ENCODE measurements at regions not wholly inside any gene's neighbourhood (a gene's known extent, or its start where the extent isn't known, plus 50 kb on each side); places are given as distances from the start of the nearest gene placed in this dataset.

DNA sequence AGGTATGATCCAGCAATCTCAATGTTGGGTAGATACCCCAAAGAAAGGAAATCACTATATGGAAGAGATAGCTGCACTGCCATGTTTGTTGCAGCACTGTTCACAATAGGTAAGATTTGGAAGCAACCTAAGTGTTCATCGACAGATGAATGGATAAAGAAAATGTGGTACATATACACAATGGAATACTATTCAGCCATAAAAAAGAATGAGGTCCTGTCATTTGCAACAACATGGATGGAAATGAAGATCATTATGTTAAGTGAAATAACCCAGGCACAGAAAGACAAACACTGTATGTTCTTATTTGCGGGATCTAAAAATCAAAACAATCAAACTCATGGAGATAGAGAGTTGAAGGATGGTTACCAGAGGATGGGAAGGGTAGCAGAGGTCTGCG lies 372.4 kb upstream of the SPRED2 start:
- no peaks in the 10 kb centered on the region for H3K27me3 ChIP-seq
- H3K4me3 ChIP-seq: no peak overlapping the region
- no peaks in the 10 kb centered on the region for H3K4me1 ChIP-seq
- intact Hi-C loops (cut with DNase I; ENCODE audit: low total_unique reads): loop anchor here (5.0 kb wide), 2 partner anchors 82 to 162 kb away; no protein-coding TSS in a partner anchor
- no peaks in the 10 kb centered on the region for H3K36me3 ChIP-seq
- no peak for ATAC-seq
- no peak overlapping the region for H3K27ac ChIP-seq
- DNase-seq: no peak
- in situ Hi-C loops (cut with MboI; ENCODE audit: low sequenced_read_pairs in 4 of 4): no loop called here
- peaks cover 0 to 3% (median 0%) of the 10 kb centered on the region in 3 donors for H3K9me3 ChIP-seq
- TF ChIP-seq, protein P1, sequence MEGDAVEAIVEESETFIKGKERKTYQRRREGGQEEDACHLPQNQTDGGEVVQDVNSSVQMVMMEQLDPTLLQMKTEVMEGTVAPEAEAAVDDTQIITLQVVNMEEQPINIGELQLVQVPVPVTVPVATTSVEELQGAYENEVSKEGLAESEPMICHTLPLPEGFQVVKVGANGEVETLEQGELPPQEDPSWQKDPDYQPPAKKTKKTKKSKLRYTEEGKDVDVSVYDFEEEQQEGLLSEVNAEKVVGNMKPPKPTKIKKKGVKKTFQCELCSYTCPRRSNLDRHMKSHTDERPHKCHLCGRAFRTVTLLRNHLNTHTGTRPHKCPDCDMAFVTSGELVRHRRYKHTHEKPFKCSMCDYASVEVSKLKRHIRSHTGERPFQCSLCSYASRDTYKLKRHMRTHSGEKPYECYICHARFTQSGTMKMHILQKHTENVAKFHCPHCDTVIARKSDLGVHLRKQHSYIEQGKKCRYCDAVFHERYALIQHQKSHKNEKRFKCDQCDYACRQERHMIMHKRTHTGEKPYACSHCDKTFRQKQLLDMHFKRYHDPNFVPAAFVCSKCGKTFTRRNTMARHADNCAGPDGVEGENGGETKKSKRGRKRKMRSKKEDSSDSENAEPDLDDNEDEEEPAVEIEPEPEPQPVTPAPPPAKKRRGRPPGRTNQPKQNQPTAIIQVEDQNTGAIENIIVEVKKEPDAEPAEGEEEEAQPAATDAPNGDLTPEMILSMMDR (IDR thresholded peaks at IDR 0.05 in 4 of 5, conservative IDR thresholded peaks at IDR 0.05 in 1 of 5): no peak
- no peak for TF ChIP-seq POLR2A (IDR thresholded peaks at IDR 0.05)

DNA sequence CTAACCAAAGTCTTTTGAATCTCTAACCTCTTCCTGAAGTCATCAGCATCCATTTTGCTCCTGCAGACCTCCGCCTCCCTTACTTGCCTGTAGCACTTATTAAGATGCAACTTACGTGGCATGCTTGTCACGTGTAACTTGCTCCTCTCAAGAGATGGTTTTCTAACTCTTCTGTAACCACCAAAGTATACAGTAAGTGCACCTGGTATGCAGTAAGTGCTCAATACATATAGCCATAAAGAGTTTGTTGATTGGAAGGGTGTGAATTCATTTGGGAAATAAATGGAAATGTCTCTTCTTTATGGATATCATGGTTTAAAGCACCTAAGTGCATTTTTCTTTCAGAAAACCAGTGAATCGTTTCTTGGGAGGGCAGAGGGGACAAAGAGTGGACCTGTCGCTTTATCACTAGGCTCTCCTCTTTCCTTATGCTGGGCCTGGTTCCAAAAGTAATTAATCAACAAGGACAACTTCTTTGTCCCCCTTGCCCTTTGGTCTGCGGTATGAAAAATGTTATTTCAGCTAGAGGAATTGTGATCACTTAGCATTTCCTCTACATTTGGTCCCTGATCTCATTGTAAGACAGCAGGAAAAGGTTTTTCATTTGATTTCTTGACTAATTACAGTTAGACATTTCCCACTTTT lies 370.0 kb upstream of the SPRED2 start:
- DNase-seq: no peak
- no peak overlapping the region for H3K27ac ChIP-seq
- no peak overlapping the region for H3K4me3 ChIP-seq
- H3K27me3 ChIP-seq: no peaks in the 10 kb centered on the region
- H3K9me3 ChIP-seq: no peaks in the 10 kb centered on the region
- ATAC-seq: no peak
- TF ChIP-seq, protein P1 (IDR thresholded peaks at IDR 0.05 in 4 of 5, conservative IDR thresholded peaks at IDR 0.05 in 1 of 5): no peak
- TF ChIP-seq POLR2A (IDR thresholded peaks at IDR 0.05): no peak
- intact Hi-C loops (cut with DNase I; ENCODE audit: low total_unique reads): loop anchor here (5.0 kb wide), 2 partner anchors 80 to 160 kb away; no protein-coding TSS in a partner anchor
- no peaks in the 10 kb centered on the region for H3K4me1 ChIP-seq
- no peaks in the 10 kb centered on the region for H3K36me3 ChIP-seq
- in situ Hi-C loops (cut with MboI; ENCODE audit: low sequenced_read_pairs in 4 of 4): no loop called here

DNA sequence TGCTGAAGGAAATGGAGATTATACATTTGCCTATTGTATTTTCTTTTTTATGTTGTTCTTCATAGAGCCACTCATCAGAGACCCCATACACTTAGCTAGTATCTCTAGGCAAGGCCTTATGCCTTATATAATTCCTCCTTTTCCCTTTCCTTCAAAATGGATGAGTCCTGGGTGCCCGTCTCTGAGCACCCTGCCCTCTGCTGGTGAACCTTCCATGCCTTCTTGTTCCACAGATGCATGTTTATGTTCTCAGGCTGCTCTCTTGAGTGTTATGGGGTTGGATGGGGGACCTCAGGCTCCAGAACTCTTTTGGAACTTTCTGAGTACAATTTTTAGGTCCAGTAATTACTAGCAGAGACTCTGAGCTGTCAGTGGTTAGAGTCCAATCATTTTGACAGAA lies 368.6 kb upstream of the SPRED2 start:
- Histone ChIP-seq H3K27ac (no peak overlapping the region), H3K4me3 (no peak overlapping the region), H3K36me3 (no peaks in the 10 kb centered on the region), H3K9me3 (no peaks in the 10 kb centered on the region), H3K27me3 (no peaks in the 10 kb centered on the region), H3K4me1 (no peaks in the 10 kb centered on the region)
- in situ Hi-C loops (cut with MboI; ENCODE audit: low sequenced_read_pairs in 4 of 4) (no loop called here), intact Hi-C loops (cut with DNase I; ENCODE audit: low total_unique reads) (loop anchor here (5.0 kb wide), 2 partner anchors 79 to 159 kb away; no protein-coding TSS in a partner anchor)
- no peak for ATAC-seq
- no peak for DNase-seq
- TF ChIP-seq POLR2A (IDR thresholded peaks at IDR 0.05): no peak
- TF ChIP-seq, protein P1 (IDR thresholded peaks at IDR 0.05 in 4 of 5, conservative IDR thresholded peaks at IDR 0.05 in 1 of 5): peak in 4 of 5 experiments; percentile 21 to 48 (median 30)

DNA sequence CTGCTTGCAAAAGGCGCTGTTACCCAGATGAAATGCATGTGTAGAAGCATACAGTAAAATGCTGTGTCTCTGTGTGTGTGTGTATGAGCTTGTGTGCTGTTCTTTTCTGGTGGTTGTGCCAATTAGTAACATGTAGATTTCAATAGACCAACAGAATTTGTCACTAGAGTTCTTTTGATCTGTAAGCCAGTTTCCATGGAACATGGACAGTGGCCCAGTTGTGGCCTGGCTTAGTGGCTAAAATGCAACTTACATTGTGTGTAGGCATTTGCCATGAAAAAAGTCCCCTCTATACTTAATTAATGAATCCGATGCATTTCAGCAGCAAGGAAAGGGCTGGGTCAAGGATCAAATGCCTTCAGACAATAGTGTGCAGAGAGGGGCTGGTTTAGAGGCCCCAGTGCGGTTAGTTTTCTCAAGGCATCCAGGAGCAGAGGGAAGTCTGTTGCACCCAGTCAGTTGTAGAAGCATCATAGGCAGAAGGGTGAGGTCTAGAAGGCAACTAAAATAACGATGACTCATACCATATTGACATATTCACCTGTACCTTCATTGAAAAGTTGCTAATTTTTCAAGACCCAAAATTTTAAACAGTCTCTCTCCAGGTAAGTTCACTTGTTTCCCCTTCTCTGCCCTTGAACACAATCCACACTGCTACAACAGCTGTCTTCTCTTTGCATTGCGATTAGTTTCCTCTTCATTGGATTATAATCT lies 366.9 kb upstream of the SPRED2 start:
- no peaks in the 10 kb centered on the region for H3K27me3 ChIP-seq
- no peak overlapping the region for H3K27ac ChIP-seq
- DNase-seq (no peak), ATAC-seq (no peak)
- intact Hi-C loops (cut with DNase I; ENCODE audit: low total_unique reads): no loop called here
- H3K36me3 ChIP-seq: no peaks in the 10 kb centered on the region
- H3K4me1 ChIP-seq: no peaks in the 10 kb centered on the region
- in situ Hi-C loops (cut with MboI; ENCODE audit: low sequenced_read_pairs in 4 of 4): no loop called here
- H3K9me3 ChIP-seq: no peaks in the 10 kb centered on the region
- TF ChIP-seq, protein P1 (IDR thresholded peaks at IDR 0.05 in 4 of 5, conservative IDR thresholded peaks at IDR 0.05 in 1 of 5): no peak
- TF ChIP-seq POLR2A (IDR thresholded peaks at IDR 0.05): no peak
- H3K4me3 ChIP-seq: no peak overlapping the region
